ENCODE measurements at regions not wholly inside any gene's neighbourhood (a gene's known extent, or its start where the extent isn't known, plus 50 kb on each side); places are given as distances from the start of the nearest gene placed in this dataset.

- no peak for DNase-seq
Measured at GRCh38 chr17:83178533-83179304, 99.3 kb downstream of the METRNL start.

GRCh38 chr17:83179374-83179773, 100.0 kb downstream of the METRNL start:
- DNase-seq, result no peak

GRCh38 chr17:83179811-83180210, 100.4 kb downstream of the METRNL start:
- DNase-seq, result no peak

DNA sequence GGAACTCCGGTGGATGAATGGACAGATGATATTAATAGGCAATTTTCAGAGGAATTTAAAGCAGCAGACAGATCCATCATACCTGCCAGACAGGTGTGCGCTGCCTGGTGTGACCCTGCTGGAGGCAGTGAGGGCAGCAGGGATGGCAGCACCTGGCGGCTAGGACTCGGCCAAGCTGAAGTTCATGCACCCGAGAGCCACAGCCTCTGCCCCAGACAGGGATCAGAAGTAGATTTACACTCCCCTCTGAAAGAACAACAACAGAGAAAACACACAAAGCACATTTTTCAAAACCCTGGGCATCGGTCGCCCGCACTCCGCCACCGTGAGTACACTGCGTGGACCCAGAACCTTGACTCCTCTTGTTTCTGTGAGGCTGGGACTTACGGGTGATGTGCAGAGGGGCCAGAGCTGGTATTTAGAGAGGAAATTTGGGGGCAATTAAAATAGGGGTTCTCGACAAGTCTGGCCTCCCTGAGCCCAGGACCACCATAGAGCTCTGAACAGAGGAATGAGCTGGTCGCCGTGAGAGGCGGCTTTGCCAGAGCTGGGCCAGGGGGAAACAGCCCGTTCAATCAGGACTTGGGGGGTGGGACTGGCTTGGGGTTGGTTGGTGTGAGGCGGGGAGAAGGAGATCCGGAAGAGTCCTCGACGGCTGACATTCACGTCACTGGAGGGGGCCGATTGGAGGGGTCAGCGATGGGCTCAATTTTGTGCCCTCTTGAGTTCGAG, 101.0 kb downstream of the METRNL start:
- no peak for DNase-seq

DNA sequence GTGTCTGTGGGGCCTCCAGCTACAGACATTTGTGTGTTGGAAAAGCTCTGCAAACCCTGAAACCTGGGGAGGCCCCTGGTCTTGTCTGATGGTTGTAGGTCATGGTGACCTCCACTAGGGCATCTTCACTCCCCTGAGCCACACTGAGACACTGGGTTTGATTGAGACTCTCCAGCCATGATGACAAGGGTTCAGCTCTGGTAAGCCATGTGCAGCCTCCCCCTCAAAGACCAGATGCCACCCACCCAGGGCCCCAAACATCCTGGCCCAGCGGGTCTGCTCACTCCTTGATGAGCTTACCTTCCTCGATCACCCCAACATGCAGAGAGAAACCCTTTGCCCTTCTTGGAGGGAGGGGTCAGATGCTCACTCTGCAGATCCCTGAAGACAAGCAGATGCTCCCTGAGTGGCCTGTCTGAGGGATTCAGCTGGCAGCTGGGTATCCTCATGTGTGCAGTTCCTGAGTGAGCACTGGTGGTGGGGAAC, 101.6 kb downstream of the METRNL start:
- DNase-seq, result no peak

GRCh38 chr17:83181991-83182619, 102.7 kb downstream of the METRNL start:
- DNase-seq, result no peak

DNA sequence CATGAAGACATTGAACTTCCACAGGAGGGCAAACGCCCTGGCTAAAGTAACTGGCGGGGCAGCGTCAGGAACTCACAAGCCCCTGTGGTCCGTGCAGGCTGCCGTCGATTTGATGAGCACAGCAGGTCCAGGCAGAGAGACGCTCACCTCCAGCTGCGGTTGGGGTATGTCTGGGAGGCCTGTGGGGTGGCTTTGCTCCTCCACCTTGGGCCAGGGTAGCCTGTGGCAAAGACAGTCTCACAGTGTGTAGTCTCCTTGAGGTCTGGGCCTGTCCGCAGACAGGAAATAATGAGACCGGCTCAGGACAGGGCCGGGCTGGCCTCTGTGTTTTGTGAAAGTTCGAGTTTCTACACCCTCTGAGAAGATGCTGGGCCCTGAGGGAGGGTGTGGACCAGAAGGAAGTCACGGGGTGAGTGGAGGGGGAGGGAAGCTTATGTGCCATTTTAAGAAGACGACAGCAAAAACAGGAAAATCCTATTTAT, 103.3 kb downstream of the METRNL start:
- no peak for DNase-seq

DNA sequence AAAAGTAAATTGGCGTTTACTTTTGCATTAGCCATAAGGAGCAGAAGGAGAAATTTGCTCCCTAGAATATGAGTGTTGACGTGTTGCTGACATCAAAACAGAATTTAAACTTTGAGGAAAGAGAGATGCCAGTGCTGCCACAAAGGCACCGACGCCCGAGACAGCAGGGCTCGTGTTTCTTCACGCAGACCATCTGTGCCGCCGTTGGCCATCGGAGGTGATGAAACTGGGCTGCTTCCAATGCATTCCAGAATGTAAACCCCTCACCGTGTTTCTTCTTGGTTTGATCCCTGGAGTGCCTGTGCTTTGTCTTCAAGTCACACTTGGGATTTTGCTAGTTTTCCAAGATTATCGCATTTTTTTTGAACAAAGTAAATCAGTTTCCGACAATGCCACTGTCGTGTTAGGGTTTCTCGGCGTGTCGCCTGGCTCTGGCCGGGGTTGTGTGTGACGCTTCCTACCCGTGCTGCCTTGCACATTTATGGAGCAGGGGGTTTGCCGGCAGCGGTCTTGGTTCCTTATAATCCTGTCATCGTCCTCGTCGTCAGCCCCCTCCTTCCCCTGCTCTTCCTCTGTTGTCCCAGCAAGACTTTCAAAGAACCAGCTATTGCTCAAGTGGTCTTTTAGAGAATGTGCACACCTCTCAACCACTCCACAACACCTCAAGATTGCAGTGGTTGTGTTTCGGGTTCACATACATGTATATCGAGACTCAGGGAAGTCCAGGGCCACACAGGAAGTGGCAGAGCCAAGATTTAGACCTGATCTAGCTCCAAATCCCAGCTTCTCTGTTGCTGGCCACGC, 103.9 kb downstream of the METRNL start:
- DNase-seq, result no peak

- no peak for DNase-seq
Measured at GRCh38 chr17:83183951-83184506, 104.6 kb downstream of the METRNL start.

DNA sequence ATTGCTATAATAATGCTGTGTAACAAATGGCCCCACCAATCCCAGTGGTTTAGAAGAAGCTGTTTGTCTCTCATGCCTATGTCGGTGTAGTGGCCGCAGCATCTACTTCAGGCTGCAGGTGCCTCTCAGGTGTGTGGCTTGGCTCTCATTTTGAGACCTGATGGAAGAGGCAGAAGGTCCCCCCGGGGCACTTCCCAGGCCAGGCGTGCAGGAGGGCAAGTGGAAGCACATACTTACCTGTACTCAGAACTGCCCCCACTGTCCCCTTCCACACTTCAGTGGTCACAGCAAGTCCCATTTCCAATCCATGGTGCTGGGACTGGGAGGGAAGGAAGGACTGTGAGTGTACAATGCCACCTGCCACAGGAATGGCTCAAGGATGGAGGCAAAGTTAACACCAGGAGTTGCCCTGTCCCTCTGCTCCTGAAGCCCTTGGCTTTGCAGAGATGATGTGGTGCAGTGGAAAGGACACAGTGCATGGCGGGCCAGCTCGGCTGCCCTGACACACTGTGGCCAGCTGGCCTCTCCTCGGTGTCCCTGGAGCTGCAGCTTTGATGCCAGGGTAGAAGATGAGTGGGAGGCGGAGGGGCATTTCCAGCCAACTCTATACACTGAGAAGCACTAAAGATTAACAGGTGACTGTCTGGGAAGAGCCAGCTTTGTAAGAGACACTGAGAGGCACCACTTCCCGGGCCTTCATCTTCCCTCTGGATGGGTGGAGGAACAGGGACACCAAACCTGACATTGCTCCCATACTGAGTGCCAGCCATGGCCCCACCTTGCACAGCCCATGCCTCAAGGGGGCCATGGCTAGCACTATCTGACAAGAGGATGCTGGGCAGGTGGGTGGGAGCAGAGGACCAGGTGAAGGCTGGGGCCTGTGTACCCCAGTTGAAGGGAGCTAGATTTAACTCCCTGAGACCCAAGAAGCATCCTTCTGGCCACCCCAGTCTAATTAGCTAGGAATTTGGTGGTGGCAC, 105.9 kb downstream of the METRNL start:
- no peak for DNase-seq

- DNase-seq, result no peak
Measured at GRCh38 chr17:83186226-83186625, 106.8 kb downstream of the METRNL start.

DNA sequence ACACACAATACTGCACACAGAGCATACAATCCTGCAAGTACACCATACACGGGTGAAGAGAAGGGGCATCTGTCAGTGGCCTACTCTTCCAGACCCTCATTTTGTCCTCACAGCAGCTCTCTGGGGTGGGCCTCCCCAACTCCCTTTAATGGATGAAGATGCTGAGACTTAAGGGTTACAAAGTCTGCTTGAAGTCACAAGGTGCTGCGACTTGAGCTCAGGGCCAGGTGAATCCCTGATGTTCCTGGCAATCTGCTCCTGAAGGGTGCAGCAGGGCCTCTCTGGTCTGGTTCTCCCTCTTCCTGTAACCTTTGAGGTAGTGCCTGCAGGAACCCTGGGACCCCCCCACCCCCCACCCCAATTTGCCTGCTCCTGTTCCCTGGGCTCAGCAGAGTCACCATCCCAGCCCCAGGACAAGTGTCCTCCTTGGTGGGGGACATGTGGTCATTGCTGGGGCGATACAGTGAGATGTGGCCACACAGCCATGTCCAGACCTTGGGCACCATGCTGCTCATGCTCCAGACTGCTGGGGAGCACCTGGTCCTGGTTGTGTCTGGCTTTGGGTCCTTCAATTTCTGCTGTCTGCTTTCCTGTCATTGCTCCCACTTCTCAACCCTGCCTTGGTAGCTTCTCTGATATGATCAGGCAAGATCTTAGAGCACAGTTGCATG, 107.5 kb downstream of the METRNL start:
- DNase-seq, result no peak

DNA sequence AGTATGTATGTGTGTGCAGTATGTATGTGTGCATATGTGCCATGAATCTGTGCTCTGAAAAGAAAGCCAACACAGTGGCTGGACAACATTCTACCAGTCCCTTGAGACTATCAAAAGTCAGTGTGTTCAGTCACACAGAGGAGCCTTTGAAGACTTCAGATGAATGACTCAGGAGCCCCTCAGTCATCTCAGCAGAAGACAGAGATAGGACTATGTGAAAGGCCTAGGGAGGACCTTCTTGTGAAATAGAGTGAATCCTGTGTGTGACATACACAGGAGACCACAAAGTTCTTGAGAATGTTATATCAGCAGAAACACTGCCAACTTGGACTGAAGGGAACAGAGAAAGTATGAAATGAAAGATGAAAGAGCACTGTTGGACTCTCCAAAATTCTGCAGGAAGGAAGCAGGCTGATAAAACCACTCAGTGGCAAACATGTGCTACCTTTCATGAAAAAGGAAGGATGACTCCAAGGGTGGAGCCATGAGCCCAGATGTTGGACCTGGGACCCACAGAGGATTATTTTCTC, 108.4 kb downstream of the METRNL start:
- DNase-seq, result no peak

DNA sequence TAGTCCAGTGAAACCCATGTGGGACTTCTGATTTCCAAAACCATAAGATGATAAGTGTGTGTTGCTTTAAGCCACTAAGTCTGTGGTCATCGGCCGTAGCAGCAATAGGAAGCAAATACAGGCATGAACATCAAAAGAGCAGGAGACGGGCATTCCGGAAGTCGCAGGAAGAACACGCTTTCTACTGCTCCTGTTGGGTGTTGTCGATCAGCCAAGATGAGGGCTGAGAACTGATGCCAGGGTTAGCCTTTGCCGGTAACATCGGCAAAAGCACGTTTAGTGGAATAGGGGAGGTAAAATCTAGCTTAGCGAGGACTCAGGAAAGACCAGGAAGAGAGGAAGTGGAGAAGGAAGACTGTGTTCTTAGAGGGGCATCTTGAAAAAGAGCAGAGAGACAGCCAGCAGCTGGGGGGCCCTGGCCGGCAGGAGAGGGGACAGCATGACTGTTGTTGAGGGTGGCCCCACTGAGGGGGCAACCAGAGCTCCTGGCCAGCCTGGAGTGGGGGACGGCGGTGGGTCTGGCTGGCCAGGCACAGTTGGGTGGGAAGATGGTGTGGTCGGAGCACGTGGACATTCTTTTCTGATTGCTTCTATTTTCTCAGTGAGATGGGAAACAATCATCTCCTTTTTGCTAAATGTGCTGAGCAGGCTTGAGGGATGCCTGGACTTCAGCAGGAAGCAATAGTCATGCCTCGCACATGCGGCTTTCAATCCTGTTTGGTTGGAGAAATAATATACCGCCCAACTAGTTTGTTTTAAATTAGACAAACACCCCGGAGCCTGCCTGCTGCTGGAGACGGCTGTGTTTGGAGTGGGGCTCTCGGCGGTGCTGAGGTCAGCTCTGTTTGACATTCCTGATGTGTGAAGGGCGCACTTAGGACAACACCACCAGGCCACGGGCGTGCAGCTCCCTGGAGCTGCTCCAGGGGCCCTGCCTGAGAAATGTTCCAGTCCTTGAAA, 109.9 kb downstream of the METRNL start:
- DNase-seq, result no peak

- no peak for DNase-seq
Measured at GRCh38 chr17:83190004-83190385, 110.6 kb downstream of the METRNL start.

- no peak for DNase-seq
Measured at GRCh38 chr17:83190601-83191387, 111.4 kb downstream of the METRNL start.

GRCh38 chr17:83191388-83192160, 112.2 kb downstream of the METRNL start:
- DNase-seq, result no peak
